Kidney (tissue), 13 donors: ENCODE measurements at regions not wholly inside any gene's neighbourhood (a gene's known extent, or its start where the extent isn't known, plus 50 kb on each side); places are given as distances from the start of the nearest gene placed in this dataset.

Source experiments
- DNase-seq, 5 donors: peaks; one replicate each; pipeline ENCODE4 v3.0.0-alpha.2; 2013 to 2020
- FAIRE-seq: peaks from 2 replicates; lab custom pipeline; 2012; peaks lifted over from hg19 to GRCh38; lab: Jason Lieb, UNC
- H3K27ac ChIP-seq, 2 donors: one replicate each; pipeline ENCODE4 v1.7.0; 2013; ENCODE audit warnings: low read depth in 2 of 2, low read length in 2 of 2, inconsistent platforms in 1 of 2
- H3K27me3 ChIP-seq: one replicate; pipeline ENCODE4 v1.7.1; 2013; ENCODE audit warnings: low read length, inconsistent platforms; ENCODE audit not compliant: control insufficient read depth, insufficient read depth
- H3K36me3 ChIP-seq, 3 donors: one replicate each; pipeline versions ENCODE4 v1.7.0 to v1.7.1; 2013; ENCODE audit warnings: low read length in 3 of 3, control low read depth in 1 of 3, inconsistent platforms in 1 of 3; ENCODE audit not compliant: insufficient read depth in 3 of 3, control insufficient read depth in 2 of 3
- H3K4me1 ChIP-seq, 3 donors: one replicate each; pipeline versions ENCODE4 v1.7.0 to v1.7.1; 2013; ENCODE audit warnings: low read length in 3 of 3, inconsistent platforms in 1 of 3, low read depth in 1 of 3; ENCODE audit not compliant: control insufficient read depth in 2 of 3, insufficient read depth in 2 of 3
- H3K4me3 ChIP-seq, 3 donors: one replicate each; pipeline versions ENCODE4 v1.7.0 to v1.8.1; 2013; ENCODE audit warnings: low read length in 3 of 3, control low read depth in 1 of 3, inconsistent platforms in 1 of 3
- H3K9ac ChIP-seq, 3 donors: one replicate each; pipeline versions ENCODE4 v1.7.0 to v1.7.1; 2013; ENCODE audit warnings: low read length in 3 of 3, control low read depth in 1 of 3, inconsistent platforms in 1 of 3
- H3K9me3 ChIP-seq, 3 donors: one replicate each; pipeline versions ENCODE4 v1.7.0 to v1.7.1; 2013; ENCODE audit warnings: low read length in 3 of 3, control low read depth in 1 of 3, inconsistent platforms in 1 of 3; ENCODE audit not compliant: control insufficient read depth in 2 of 3, insufficient read depth in 1 of 3
- intact Hi-C: fragments of 100-400 bp; cut with DNase I; formaldehyde crosslinking; loops from one replicate; pipeline ENCODE4 v1.11.1; 2022
- TF ChIP-seq, protein P1 (sequence below): IDR thresholded peaks from 3 replicates; pipeline ENCODE4 v1.5.1; 2012; ENCODE audit warnings: mild to moderate bottlenecking, moderate library complexity, borderline replicate concordance; ENCODE audit not compliant: insufficient read depth; ENCODE audit errors: extremely low read depth
- donor health status: control.
- donor health status: control.
- donor health status: control.
- donor health status: control.
- donor health status: control.
- donor health status: DM: yes; HTN: yes; CAD: no.
- donor health status: Normal renal cell carcinoma (clear cell type).

DNA sequence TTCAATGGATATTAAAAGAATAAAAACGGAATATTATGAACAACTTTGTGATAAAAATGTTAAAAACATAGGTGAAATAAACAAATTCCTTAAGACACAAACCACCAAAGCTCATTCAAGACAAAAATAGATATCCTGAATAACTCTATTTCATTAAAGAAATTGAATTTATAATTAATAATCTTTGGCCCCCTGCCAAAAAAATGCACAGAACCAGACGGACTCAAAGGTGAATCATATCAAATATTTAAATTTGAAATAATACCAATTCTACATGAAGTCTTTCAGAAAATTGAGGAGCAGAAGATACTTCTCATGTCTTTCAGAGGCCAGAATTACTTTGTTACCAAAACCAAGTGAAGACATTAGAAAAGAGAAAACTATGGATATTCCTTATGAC, 128.3 kb upstream of the KLHL29 start:
- FAIRE-seq, result no peak
- TF ChIP-seq, protein P1, sequence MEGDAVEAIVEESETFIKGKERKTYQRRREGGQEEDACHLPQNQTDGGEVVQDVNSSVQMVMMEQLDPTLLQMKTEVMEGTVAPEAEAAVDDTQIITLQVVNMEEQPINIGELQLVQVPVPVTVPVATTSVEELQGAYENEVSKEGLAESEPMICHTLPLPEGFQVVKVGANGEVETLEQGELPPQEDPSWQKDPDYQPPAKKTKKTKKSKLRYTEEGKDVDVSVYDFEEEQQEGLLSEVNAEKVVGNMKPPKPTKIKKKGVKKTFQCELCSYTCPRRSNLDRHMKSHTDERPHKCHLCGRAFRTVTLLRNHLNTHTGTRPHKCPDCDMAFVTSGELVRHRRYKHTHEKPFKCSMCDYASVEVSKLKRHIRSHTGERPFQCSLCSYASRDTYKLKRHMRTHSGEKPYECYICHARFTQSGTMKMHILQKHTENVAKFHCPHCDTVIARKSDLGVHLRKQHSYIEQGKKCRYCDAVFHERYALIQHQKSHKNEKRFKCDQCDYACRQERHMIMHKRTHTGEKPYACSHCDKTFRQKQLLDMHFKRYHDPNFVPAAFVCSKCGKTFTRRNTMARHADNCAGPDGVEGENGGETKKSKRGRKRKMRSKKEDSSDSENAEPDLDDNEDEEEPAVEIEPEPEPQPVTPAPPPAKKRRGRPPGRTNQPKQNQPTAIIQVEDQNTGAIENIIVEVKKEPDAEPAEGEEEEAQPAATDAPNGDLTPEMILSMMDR, result no peak

DNA sequence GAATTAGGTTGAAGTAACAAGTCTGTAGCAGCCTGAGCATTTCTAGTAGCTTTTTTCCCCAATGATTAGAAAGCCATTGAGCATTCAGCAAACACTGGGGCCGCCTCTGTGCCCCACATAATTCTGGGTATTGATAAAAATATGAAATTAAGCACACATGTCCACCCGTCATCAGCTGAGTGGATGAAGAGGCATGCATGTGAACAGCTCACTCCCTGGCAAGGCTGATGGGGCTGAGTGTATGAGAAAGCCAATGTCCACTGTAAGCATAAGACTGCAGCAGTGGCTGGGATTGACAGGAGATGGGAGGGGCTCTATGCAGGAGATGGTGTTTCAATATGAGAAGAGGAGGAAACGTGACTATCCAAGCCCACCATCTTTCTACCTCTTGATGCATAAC, 124.4 kb upstream of the KLHL29 start:
- FAIRE-seq (no peak), DNase-seq (no peak)
- no peak overlapping the region for H3K27ac ChIP-seq
- TF ChIP-seq, protein P1, result no peak
- no peak overlapping the region for H3K9ac ChIP-seq
- H3K27me3 ChIP-seq, result no peaks in the 10 kb centered on the region
- no peaks in the 10 kb centered on the region for H3K4me1 ChIP-seq
- H3K4me3 ChIP-seq, result no peak overlapping the region
- no peaks in the 10 kb centered on the region for H3K36me3 ChIP-seq
- intact Hi-C loops, result no loop called here
- no peaks in the 10 kb centered on the region for H3K9me3 ChIP-seq

More for the DNA sequence above, 128.3 kb upstream of the KLHL29 start:
- Histone ChIP-seq H3K4me1 (no peaks in the 10 kb centered on the region), H3K27me3 (no peaks in the 10 kb centered on the region), H3K27ac (no peak overlapping the region), H3K4me3 (no peak overlapping the region), H3K9ac (no peak overlapping the region), H3K36me3 (no peaks in the 10 kb centered on the region), H3K9me3 (no peaks in the 10 kb centered on the region)
- intact Hi-C loops, result no loop called here
- DNase-seq, result no peak

DNA sequence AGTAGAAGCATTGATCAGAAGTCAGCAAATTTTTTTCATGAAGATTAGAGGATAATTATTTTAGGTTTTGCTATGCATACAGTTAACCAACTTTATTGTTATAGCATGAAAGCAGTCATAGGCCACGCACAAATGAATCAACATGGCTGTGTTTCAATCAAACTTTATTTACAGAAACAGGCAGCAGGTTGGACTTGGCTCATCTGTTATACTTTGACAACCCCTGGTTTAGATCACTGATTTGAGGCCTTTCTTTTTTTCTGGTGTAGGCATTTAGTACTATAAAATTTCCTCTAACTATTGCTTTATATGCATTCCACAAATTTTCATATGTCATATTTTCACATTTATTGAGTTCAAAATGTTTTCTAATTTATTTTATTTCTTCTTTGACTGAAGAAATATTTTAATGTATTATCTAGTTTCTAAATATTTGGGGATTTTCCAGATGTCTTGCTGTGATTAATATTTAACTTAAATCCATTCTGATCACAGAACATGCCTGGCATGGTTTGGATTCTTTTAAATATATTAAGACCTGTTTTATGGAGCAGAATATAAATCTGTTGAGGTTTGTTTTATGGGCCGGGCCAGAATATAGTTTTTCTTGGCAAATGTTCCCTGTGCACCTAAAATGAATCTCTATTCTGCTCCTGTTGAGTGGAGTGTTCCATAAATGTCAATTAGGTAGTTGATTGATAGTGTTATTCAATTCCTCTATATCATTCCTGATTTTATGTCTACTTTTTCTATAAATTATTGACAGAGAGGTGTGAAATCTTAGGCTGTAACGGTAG, 116.3 kb upstream of the KLHL29 start:
- Histone ChIP-seq H3K4me3 (no peak overlapping the region), H3K9ac (no peak overlapping the region), H3K27ac (peak overlapping the region in 1 of 2 donors; percentile 13), H3K36me3 (no peaks in the 10 kb centered on the region), H3K4me1 (peaks cover 0 to 7% (median 0%) of the 10 kb centered on the region in 3 donors), H3K9me3 (no peaks in the 10 kb centered on the region), H3K27me3 (no peaks in the 10 kb centered on the region)
- peak; percentile 82 for FAIRE-seq
- TF ChIP-seq, protein P1, result no peak
- intact Hi-C loops, result no loop called here
- peak in 1 of 5 donors; percentile 30 for DNase-seq

DNA sequence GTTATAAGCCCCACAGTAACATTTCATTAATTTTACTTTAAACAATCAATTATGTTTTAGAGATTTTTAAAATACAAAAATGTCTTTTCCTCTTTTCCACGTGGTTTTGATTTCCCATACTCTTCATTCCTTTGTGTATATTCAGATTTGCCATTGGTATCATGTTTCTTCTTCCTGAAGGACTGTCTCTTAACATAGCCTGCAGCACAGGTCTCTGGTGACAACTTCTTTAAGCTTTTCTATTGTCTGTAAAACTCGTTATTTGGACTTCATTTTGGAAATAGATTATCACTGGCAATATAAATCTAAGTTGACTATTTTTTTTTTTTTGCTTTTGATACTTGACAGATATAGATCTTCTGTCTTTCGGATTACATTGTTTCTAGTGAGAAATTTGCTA, 115.2 kb upstream of the KLHL29 start:
- Histone ChIP-seq H3K9ac (no peak overlapping the region), H3K9me3 (no peaks in the 10 kb centered on the region), H3K4me3 (no peak overlapping the region), H3K4me1 (peaks cover 0 to 7% (median 0%) of the 10 kb centered on the region in 3 donors), H3K27ac (no peak overlapping the region), H3K36me3 (no peaks in the 10 kb centered on the region), H3K27me3 (no peaks in the 10 kb centered on the region)
- FAIRE-seq (no peak), DNase-seq (no peak)
- intact Hi-C loops, result no loop called here
- TF ChIP-seq, protein P1, result no peak
